ENCODE measurements at regions not wholly inside any gene's neighbourhood (a gene's known extent, or its start where the extent isn't known, plus 50 kb on each side); places are given as distances from the start of the nearest gene placed in this dataset.

GRCh38 chr4:129532573-129532972 is 436.6 kb downstream of the C4orf33 start:
- no peak overlapping the region for H2AFZ ChIP-seq (ENCODE audit: low read depth)
- no peaks in the 10 kb centered on the region for H3K79me2 ChIP-seq (ENCODE audit: insufficient read depth, low read depth)
- no peak overlapping the region for H3K9ac ChIP-seq
- no peaks in the 10 kb centered on the region; the same call in 1 of the 2 replicates for H3K27me3 ChIP-seq (ENCODE audit: insufficient read depth, low read depth)
- peaks cover 8% of the 10 kb centered on the region for H3K4me1 ChIP-seq (ENCODE audit: low read depth, poor library complexity, severe bottlenecking)
- H3K4me2 ChIP-seq, result no peak overlapping the region; the same call in 1 of the 2 replicates
- no peaks in the 10 kb centered on the region for H3K36me3 ChIP-seq (ENCODE audit: insufficient read depth)
- TF ChIP-seq, protein P1, sequence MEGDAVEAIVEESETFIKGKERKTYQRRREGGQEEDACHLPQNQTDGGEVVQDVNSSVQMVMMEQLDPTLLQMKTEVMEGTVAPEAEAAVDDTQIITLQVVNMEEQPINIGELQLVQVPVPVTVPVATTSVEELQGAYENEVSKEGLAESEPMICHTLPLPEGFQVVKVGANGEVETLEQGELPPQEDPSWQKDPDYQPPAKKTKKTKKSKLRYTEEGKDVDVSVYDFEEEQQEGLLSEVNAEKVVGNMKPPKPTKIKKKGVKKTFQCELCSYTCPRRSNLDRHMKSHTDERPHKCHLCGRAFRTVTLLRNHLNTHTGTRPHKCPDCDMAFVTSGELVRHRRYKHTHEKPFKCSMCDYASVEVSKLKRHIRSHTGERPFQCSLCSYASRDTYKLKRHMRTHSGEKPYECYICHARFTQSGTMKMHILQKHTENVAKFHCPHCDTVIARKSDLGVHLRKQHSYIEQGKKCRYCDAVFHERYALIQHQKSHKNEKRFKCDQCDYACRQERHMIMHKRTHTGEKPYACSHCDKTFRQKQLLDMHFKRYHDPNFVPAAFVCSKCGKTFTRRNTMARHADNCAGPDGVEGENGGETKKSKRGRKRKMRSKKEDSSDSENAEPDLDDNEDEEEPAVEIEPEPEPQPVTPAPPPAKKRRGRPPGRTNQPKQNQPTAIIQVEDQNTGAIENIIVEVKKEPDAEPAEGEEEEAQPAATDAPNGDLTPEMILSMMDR (conservative IDR thresholded peaks at IDR 0.05; ENCODE audit: low read depth, low read length), result no peak
- H3K4me3 ChIP-seq (IDR thresholded peaks at IDR 0.05; ENCODE audit: insufficient read depth, low read depth, low read length), result no peak overlapping the region
- no peaks in the 10 kb centered on the region for H4K20me1 ChIP-seq (ENCODE audit: insufficient read depth)
- H3K27ac ChIP-seq, result no peak overlapping the region

GRCh38 chr4:129543299-129543698 is 447.3 kb downstream of the C4orf33 start:
- Histone ChIP-seq H3K4me1 (ENCODE audit: low read depth, poor library complexity, severe bottlenecking) (no peaks in the 10 kb centered on the region), H3K27me3 (ENCODE audit: insufficient read depth, low read depth) (no peaks in the 10 kb centered on the region), H2AFZ (ENCODE audit: low read depth) (no peak overlapping the region), H3K79me2 (ENCODE audit: insufficient read depth, low read depth) (no peaks in the 10 kb centered on the region), H3K9ac (no peak overlapping the region), H3K4me3 (IDR thresholded peaks at IDR 0.05; ENCODE audit: insufficient read depth, low read depth, low read length) (no peak overlapping the region), H4K20me1 (ENCODE audit: insufficient read depth) (no peaks in the 10 kb centered on the region), H3K27ac (no peak overlapping the region), H3K4me2 (no peak overlapping the region), H3K36me3 (ENCODE audit: insufficient read depth) (no peaks in the 10 kb centered on the region)
- TF ChIP-seq, protein P1 (conservative IDR thresholded peaks at IDR 0.05; ENCODE audit: low read depth, low read length), result no peak

DNA sequence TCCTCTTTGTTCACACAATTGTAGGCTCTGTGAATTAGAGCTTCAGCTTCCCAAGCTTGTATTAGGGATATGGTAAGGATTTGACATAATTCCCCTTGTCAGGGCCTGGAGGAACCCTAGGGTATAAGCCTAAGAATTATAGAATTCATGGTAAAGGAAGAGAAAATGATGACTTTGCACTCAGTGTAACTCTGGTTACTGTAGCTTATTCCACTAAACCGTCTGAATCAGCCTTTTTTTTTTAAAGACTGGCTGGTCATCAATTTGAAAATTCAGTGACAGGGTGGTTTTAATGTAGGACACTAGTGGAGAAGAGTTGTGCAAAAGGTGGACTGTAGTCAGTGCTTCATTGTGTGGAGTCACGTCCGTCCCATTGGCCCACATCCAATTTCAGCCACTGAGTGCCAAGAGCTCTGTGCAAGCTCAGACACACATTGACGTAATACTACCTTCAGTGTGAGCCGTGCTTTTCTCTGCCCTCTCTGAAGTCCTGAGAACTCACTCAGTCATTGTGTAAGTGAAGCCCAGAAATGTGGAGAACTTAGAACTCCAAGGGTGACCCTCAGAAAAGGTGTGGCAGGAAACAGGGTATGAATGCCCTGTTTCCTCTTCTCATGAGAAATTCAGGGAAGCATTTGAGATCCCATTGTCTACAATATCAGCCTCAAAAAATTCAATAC is 449.8 kb downstream of the C4orf33 start:
- Histone ChIP-seq H3K4me1 (ENCODE audit: low read depth, poor library complexity, severe bottlenecking) (no peaks in the 10 kb centered on the region), H3K4me2 (no peak overlapping the region), H3K27me3 (ENCODE audit: insufficient read depth, low read depth) (no peaks in the 10 kb centered on the region), H2AFZ (ENCODE audit: low read depth) (no peak overlapping the region), H3K27ac (no peak overlapping the region), H3K36me3 (ENCODE audit: insufficient read depth) (no peaks in the 10 kb centered on the region), H3K9ac (no peak overlapping the region), H3K79me2 (ENCODE audit: insufficient read depth, low read depth) (no peaks in the 10 kb centered on the region), H4K20me1 (ENCODE audit: insufficient read depth) (no peaks in the 10 kb centered on the region), H3K4me3 (IDR thresholded peaks at IDR 0.05; ENCODE audit: insufficient read depth, low read depth, low read length) (no peak overlapping the region)
- TF ChIP-seq, protein P1 (conservative IDR thresholded peaks at IDR 0.05; ENCODE audit: low read depth, low read length), result no peak

DNA sequence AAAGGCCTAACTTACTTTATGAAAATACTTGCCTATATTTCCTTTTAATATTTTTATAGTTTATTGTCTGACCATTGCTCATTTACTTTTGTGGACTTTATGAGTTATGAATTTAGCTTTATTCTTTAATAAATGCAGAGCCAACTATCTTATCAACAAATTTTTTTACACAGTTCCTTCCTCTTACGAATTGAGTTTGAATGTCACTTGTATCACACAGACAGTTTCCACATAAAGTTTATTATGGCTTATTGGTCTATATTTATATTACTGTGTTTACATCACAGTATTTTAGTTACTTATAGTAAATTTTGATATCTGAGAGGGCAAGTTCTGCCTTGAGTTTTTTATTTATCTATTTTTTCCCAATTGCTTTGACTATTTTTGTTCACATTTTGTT is 450.6 kb downstream of the C4orf33 start:
- TF ChIP-seq, protein P1 (conservative IDR thresholded peaks at IDR 0.05; ENCODE audit: low read depth, low read length), result no peak
- no peaks in the 10 kb centered on the region for H3K79me2 ChIP-seq (ENCODE audit: insufficient read depth, low read depth)
- H3K4me3 ChIP-seq (IDR thresholded peaks at IDR 0.05; ENCODE audit: insufficient read depth, low read depth, low read length), result no peak overlapping the region
- no peak overlapping the region for H3K4me2 ChIP-seq
- no peak overlapping the region for H3K9ac ChIP-seq
- no peak overlapping the region for H3K27ac ChIP-seq
- no peaks in the 10 kb centered on the region for H3K36me3 ChIP-seq (ENCODE audit: insufficient read depth)
- H3K4me1 ChIP-seq (ENCODE audit: low read depth, poor library complexity, severe bottlenecking), result no peaks in the 10 kb centered on the region
- no peak overlapping the region for H2AFZ ChIP-seq (ENCODE audit: low read depth)
- no peaks in the 10 kb centered on the region for H4K20me1 ChIP-seq (ENCODE audit: insufficient read depth)
- H3K27me3 ChIP-seq (ENCODE audit: insufficient read depth, low read depth), result no peaks in the 10 kb centered on the region

All from KMS-11 (cell line).